IPS-NIHi7 (cell line): ENCODE measurements at regions not wholly inside any gene's neighbourhood (a gene's known extent, or its start where the extent isn't known, plus 50 kb on each side); places are given as distances from the start of the nearest gene placed in this dataset.

Experiments used
- DNase-seq: peaks from one replicate; pipeline ENCODE4 v3.0.0; 2012; ENCODE audit warnings: mixed read lengths; ENCODE audit errors: extremely low spot score

GRCh38 chr15:36511594-36511993 is 67.8 kb upstream of the CDIN1 start:
- no peak for DNase-seq

- DNase-seq, result no peak
Measured at GRCh38 chr15:36517758-36518157, 61.7 kb upstream of the CDIN1 start.

GRCh38 chr15:36519067-36519466 is 60.4 kb upstream of the CDIN1 start:
- no peak for DNase-seq

- no peak for DNase-seq
Measured at GRCh38 chr15:36525430-36525829, 54.0 kb upstream of the CDIN1 start.

- no peak for DNase-seq
Measured at GRCh38 chr15:36527235-36528162, 51.9 kb upstream of the CDIN1 start.

GRCh38 chr15:36529296-36530011 is 50.0 kb upstream of the CDIN1 start:
- DNase-seq, result no peak
